Tibial nerve (tissue), 3 donors: ENCODE measurements at regions not wholly inside any gene's neighbourhood (a gene's known extent, or its start where the extent isn't known, plus 50 kb on each side); places are given as distances from the start of the nearest gene placed in this dataset.

Experiments
- CTCF ChIP-seq, 5 experiments: fragments of 200-600 bp in 3 of 5; fragments of 450-650 bp in 2 of 5; sonication (generic) in 3 of 5; IDR thresholded peaks; one replicate each; pipeline ENCODE4 v1.5.1; 2016 to 2019; ENCODE audit warnings: antibody characterized with exemption in 5 of 5, mild to moderate bottlenecking in 3 of 5, moderate library complexity in 2 of 5
- POLR2A ChIP-seq, 2 donors: fragments of 450-650 bp; IDR thresholded peaks; one replicate each; pipeline ENCODE4 v1.6.1; 2017; ENCODE audit warnings: antibody characterized with exemption in 2 of 2, mild to moderate bottlenecking in 2 of 2, moderate library complexity in 2 of 2

- TF ChIP-seq CTCF (IDR thresholded peaks at IDR 0.05) (no peak), POLR2A (IDR thresholded peaks at IDR 0.05) (no peak)
Observed at GRCh38 chr1:191695865-191696264, 462.4 kb upstream of the RGS18 start.
